WTC11 (cell line): ENCODE measurements at regions not wholly inside any gene's neighbourhood (a gene's known extent, or its start where the extent isn't known, plus 50 kb on each side); places are given as distances from the start of the nearest gene placed in this dataset.

Experiments used
- AFF4 ChIP-seq: sonication (generic); formaldehyde crosslinking; IDR thresholded peaks from 2 replicates; pipeline ENCODE4 v1.8.1; 2023; ENCODE audit warnings: mild to moderate bottlenecking, missing genetic modification reagents, borderline replicate concordance
- ATF6 ChIP-seq: sonication (generic); formaldehyde crosslinking; IDR thresholded peaks from 2 replicates; pipeline ENCODE4 v1.8.1; 2023; ENCODE audit warnings: mild to moderate bottlenecking, missing genetic modification reagents
- ESRRA ChIP-seq: sonication (generic); formaldehyde crosslinking; IDR thresholded peaks from 2 replicates; pipeline ENCODE4 v1.8.1; 2022; ENCODE audit warnings: mild to moderate bottlenecking, missing genetic modification reagents, borderline replicate concordance
- GTF2I ChIP-seq: fragments of 250-450 bp; sonication (Bioruptor Pico); conservative IDR thresholded peaks from 2 replicates; pipeline ENCODE4 v1.4.0; 2021; ENCODE audit warnings: mild to moderate bottlenecking
- JUN ChIP-seq: sonication (generic); formaldehyde crosslinking; IDR thresholded peaks from 2 replicates; pipeline ENCODE4 v1.8.0; 2023; ENCODE audit warnings: mild to moderate bottlenecking, missing genetic modification reagents
- KAT7 ChIP-seq: sonication (generic); formaldehyde crosslinking; IDR thresholded peaks from 2 replicates; pipeline ENCODE4 v1.8.1; 2023; ENCODE audit warnings: missing genetic modification reagents, mild to moderate bottlenecking, borderline replicate concordance
- MLX ChIP-seq: sonication (generic); formaldehyde crosslinking; IDR thresholded peaks from 2 replicates; pipeline ENCODE4 v1.8.1; 2023; ENCODE audit warnings: mild to moderate bottlenecking, missing genetic modification reagents, moderate library complexity
- NR1H2 ChIP-seq: sonication (generic); formaldehyde crosslinking; IDR thresholded peaks from 2 replicates; pipeline ENCODE4 v1.9.0; 2021; ENCODE audit warnings: mild to moderate bottlenecking, moderate library complexity, missing genetic modification reagents
- NR2C2 ChIP-seq: sonication (generic); formaldehyde crosslinking; IDR thresholded peaks from 2 replicates; pipeline ENCODE4 v1.8.0; 2022; ENCODE audit warnings: mild to moderate bottlenecking, missing genetic modification reagents
- PRDM15 ChIP-seq: sonication (generic); formaldehyde crosslinking; IDR thresholded peaks from 2 replicates; pipeline ENCODE4 v1.8.0; 2022; ENCODE audit warnings: missing genetic modification reagents
- SMAD4 ChIP-seq: sonication (generic); formaldehyde crosslinking; IDR thresholded peaks from 2 replicates; pipeline ENCODE4 v1.8.0; 2022; ENCODE audit warnings: mild to moderate bottlenecking, missing genetic modification reagents
- TCF7 ChIP-seq: sonication (generic); formaldehyde crosslinking; IDR thresholded peaks from 2 replicates; pipeline ENCODE4 v1.8.0; 2022; ENCODE audit warnings: mild to moderate bottlenecking, low read depth, missing genetic modification reagents, moderate library complexity
- TP53 ChIP-seq: sonication (generic); formaldehyde crosslinking; IDR thresholded peaks from 2 replicates; pipeline ENCODE4 v1.8.1; 2023; ENCODE audit warnings: mild to moderate bottlenecking, missing genetic modification reagents
- ZNF281 ChIP-seq: sonication (generic); formaldehyde crosslinking; IDR thresholded peaks from 2 replicates; pipeline ENCODE4 v1.8.0; 2023; ENCODE audit warnings: mild to moderate bottlenecking, missing genetic modification reagents
- TF ChIP-seq, protein P1 (sequence below): sonication (generic); formaldehyde crosslinking; IDR thresholded peaks from 2 replicates; pipeline ENCODE4 v1.8.0; 2022; ENCODE audit warnings: mild to moderate bottlenecking, missing genetic modification reagents
- TF ChIP-seq, protein P2 (sequence below): sonication (generic); formaldehyde crosslinking; IDR thresholded peaks from 2 replicates; pipeline ENCODE4 v1.8.0; 2022; ENCODE audit warnings: mild to moderate bottlenecking, missing genetic modification reagents
- TF ChIP-seq, protein P3 (sequence below): sonication (generic); formaldehyde crosslinking; IDR thresholded peaks from 2 replicates; pipeline ENCODE4 v1.8.1; 2022; ENCODE audit warnings: mild to moderate bottlenecking, missing genetic modification reagents, moderate library complexity, borderline replicate concordance
- TF ChIP-seq, protein P4 (sequence below): sonication (generic); formaldehyde crosslinking; conservative IDR thresholded peaks from 2 replicates; pipeline ENCODE4 v1.8.1; 2023; ENCODE audit warnings: mild to moderate bottlenecking, low read depth, missing genetic modification reagents, moderate library complexity

- TF ChIP-seq ZNF281 (CRISPR knock-in tag) (no peak), GTF2I (CRISPR knock-in tag) (no peak), MLX (CRISPR knock-in tag) (no peak), TCF7 (CRISPR knock-in tag) (no peak), NR1H2 (CRISPR knock-in tag) (no peak), NR2C2 (CRISPR knock-in tag) (no peak), TP53 (CRISPR knock-in tag) (no peak), JUN (CRISPR knock-in tag) (no peak), SMAD4 (no peak), ATF6 (no peak), KAT7 (no peak), ESRRA (CRISPR knock-in tag) (no peak), AFF4 (CRISPR knock-in tag) (no peak), PRDM15 (no peak)
- TF ChIP-seq, protein P1, sequence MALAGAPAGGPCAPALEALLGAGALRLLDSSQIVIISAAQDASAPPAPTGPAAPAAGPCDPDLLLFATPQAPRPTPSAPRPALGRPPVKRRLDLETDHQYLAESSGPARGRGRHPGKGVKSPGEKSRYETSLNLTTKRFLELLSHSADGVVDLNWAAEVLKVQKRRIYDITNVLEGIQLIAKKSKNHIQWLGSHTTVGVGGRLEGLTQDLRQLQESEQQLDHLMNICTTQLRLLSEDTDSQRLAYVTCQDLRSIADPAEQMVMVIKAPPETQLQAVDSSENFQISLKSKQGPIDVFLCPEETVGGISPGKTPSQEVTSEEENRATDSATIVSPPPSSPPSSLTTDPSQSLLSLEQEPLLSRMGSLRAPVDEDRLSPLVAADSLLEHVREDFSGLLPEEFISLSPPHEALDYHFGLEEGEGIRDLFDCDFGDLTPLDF (CRISPR knock-in tag) = no peak
- TF ChIP-seq, protein P2, sequence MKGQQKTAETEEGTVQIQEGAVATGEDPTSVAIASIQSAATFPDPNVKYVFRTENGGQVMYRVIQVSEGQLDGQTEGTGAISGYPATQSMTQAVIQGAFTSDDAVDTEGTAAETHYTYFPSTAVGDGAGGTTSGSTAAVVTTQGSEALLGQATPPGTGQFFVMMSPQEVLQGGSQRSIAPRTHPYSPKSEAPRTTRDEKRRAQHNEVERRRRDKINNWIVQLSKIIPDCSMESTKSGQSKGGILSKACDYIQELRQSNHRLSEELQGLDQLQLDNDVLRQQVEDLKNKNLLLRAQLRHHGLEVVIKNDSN = no peak
- TF ChIP-seq, protein P3, sequence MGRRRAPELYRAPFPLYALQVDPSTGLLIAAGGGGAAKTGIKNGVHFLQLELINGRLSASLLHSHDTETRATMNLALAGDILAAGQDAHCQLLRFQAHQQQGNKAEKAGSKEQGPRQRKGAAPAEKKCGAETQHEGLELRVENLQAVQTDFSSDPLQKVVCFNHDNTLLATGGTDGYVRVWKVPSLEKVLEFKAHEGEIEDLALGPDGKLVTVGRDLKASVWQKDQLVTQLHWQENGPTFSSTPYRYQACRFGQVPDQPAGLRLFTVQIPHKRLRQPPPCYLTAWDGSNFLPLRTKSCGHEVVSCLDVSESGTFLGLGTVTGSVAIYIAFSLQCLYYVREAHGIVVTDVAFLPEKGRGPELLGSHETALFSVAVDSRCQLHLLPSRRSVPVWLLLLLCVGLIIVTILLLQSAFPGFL (CRISPR knock-in tag) = no peak
- TF ChIP-seq, protein P4, sequence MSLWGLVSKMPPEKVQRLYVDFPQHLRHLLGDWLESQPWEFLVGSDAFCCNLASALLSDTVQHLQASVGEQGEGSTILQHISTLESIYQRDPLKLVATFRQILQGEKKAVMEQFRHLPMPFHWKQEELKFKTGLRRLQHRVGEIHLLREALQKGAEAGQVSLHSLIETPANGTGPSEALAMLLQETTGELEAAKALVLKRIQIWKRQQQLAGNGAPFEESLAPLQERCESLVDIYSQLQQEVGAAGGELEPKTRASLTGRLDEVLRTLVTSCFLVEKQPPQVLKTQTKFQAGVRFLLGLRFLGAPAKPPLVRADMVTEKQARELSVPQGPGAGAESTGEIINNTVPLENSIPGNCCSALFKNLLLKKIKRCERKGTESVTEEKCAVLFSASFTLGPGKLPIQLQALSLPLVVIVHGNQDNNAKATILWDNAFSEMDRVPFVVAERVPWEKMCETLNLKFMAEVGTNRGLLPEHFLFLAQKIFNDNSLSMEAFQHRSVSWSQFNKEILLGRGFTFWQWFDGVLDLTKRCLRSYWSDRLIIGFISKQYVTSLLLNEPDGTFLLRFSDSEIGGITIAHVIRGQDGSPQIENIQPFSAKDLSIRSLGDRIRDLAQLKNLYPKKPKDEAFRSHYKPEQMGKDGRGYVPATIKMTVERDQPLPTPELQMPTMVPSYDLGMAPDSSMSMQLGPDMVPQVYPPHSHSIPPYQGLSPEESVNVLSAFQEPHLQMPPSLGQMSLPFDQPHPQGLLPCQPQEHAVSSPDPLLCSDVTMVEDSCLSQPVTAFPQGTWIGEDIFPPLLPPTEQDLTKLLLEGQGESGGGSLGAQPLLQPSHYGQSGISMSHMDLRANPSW (CRISPR knock-in tag) = no peak
These were observed 215.2 kb upstream of the ZNF184 start (continued) for GRCh38 chr6:27688014-27688586.
